Common myeloid progenitor, CD34-positive (primary cell): ENCODE measurements at regions not wholly inside any gene's neighbourhood (a gene's known extent, or its start where the extent isn't known, plus 50 kb on each side); places are given as distances from the start of the nearest gene placed in this dataset.

Experiments
- CTCF ChIA-PET: fragments of 350-600 bp; sonication (Branson Sonifier 250); formaldehyde crosslinking; loops from one replicate; lab custom pipeline; 2021; ENCODE audit warnings: antibody characterized with exemption; lab: Charles Lee
- POLR2A ChIA-PET: fragments of 350-600 bp; sonication (Branson Sonifier 250); formaldehyde crosslinking; loops from one replicate; lab custom pipeline; 2021; ENCODE audit warnings: antibody characterized with exemption; lab: Charles Lee
- DNase-seq, 3 donors: peaks; one replicate each; pipeline versions ENCODE4 v3.0.0 to v3.0.0-alpha.2; 2013
- H3K27ac ChIP-seq, 2 experiments: 1 replicate in 1 of 2; 2 replicates in 1 of 2; pipeline ENCODE4 v1.7.0; 2013; ENCODE audit warnings: inconsistent platforms in 2 of 2, low read length in 2 of 2, mild to moderate bottlenecking in 2 of 2, low read depth in 1 of 2, moderate library complexity in 1 of 2; ENCODE audit not compliant: severe bottlenecking in 2 of 2, insufficient read depth in 1 of 2, poor library complexity in 1 of 2
- H3K27me3 ChIP-seq, 5 experiments: replicated peaks in 2 of 5; 1 replicate in 3 of 5; 2 replicates in 2 of 5; pipeline versions ENCODE4 v1.6.1 to v1.7.0; 2013; ENCODE audit warnings: low read length in 4 of 5, mild to moderate bottlenecking in 2 of 5, moderate library complexity in 2 of 5, inconsistent platforms in 1 of 5; ENCODE audit not compliant: insufficient read depth in 5 of 5, control insufficient read depth in 4 of 5
- H3K36me3 ChIP-seq, 4 experiments: 1 replicate in 2 of 4; 2 replicates in 2 of 4; pipeline versions ENCODE4 v1.6.1 to v1.7.0; 2013; ENCODE audit warnings: low read length in 3 of 4, control low read depth in 1 of 4, mild to moderate bottlenecking in 1 of 4; ENCODE audit not compliant: control insufficient read depth in 4 of 4, insufficient read depth in 4 of 4
- H3K4me1 ChIP-seq, 4 experiments: 1 replicate in 3 of 4; 2 replicates in 1 of 4; pipeline versions ENCODE4 v1.6.1 to v1.7.1; 2013; ENCODE audit warnings: low read length in 3 of 4, mild to moderate bottlenecking in 3 of 4, control low read depth in 1 of 4, inconsistent platforms in 1 of 4, moderate library complexity in 1 of 4; ENCODE audit not compliant: control insufficient read depth in 4 of 4, insufficient read depth in 4 of 4; ENCODE audit errors: control extremely low read depth in 1 of 4
- H3K4me3 ChIP-seq, 7 experiments: 1 replicate in 4 of 7; 2 replicates in 3 of 7; pipeline versions ENCODE4 v1.5.1 to v1.7.0; 2013; ENCODE audit warnings: mild to moderate bottlenecking in 7 of 7, low read length in 6 of 7, moderate library complexity in 6 of 7, inconsistent platforms in 2 of 7, low read depth in 2 of 7, control low read depth in 1 of 7; ENCODE audit not compliant: insufficient read depth in 4 of 7, control insufficient read depth in 1 of 7; ENCODE audit errors: extremely low read depth in 1 of 7
- H3K9me3 ChIP-seq, 5 experiments: 1 replicate in 4 of 5; 2 replicates in 1 of 5; pipeline versions ENCODE4 v1.6.1 to v1.7.1; 2013; ENCODE audit warnings: low read length in 4 of 5, mild to moderate bottlenecking in 2 of 5, inconsistent platforms in 1 of 5, low read depth in 1 of 5, moderate library complexity in 1 of 5; ENCODE audit not compliant: control insufficient read depth in 4 of 5, insufficient read depth in 2 of 5; ENCODE audit errors: control extremely low read depth in 1 of 5
- WGBS: methylation state at CpG from one replicate; pipeline ENCODE4 v1.1.5; 2013; ENCODE audit not compliant: insufficient coverage; 5-methylcytosine and 5-hydroxymethylcytosine counted together

- ChIA-PET CTCF (no interaction called here), POLR2A (no interaction called here)
- no peaks in the 10 kb centered on the region for H3K36me3 ChIP-seq
- H3K27ac ChIP-seq = no peak overlapping the region
- DNase-seq = no peak
- no peaks in the 10 kb centered on the region for H3K27me3 ChIP-seq
- H3K4me3 ChIP-seq = no peak overlapping the region
- WGBS = 100% methylated on average over 1 of the region's 5 CpGs
- no peaks in the 10 kb centered on the region for H3K9me3 ChIP-seq
- no peaks in the 10 kb centered on the region for H3K4me1 ChIP-seq
These were observed 1660.8 kb downstream of the PLA2G4A start for GRCh38 chr1:188489336-188490112.

DNA sequence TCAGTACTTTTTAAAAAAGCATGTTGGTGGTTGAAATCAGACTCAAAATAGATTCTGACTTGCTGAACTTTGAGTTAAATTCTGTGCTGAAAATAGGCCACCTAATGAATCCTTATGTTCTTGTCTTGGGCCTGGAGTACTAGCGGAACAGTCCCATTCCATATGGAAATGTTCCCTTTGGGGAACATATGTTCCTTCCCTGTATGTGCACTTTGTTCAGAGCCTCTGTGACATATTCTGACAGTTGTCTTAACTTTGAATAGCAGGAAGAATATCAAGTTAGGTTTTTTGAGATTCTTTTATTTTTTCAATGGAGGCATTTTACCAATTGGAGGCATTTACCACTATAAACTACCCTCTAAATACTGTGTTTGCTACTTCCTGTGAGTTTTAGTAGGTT, 1667.8 kb downstream of the PLA2G4A start:
- 100% methylated on average over 1 of the region's 1 CpG for WGBS
- CTCF ChIA-PET = no interaction called here

GRCh38 chr1:188497020-188497419, 1668.3 kb downstream of the PLA2G4A start:
- H3K9me3 ChIP-seq = peaks cover 0 to 5% (median 4%) of the 10 kb centered on the region in 5 experiments

More for the DNA sequence above, 1667.8 kb downstream of the PLA2G4A start:
- no peak overlapping the region for H3K27ac ChIP-seq
- no peak overlapping the region for H3K4me3 ChIP-seq
- H3K4me1 ChIP-seq = no peaks in the 10 kb centered on the region
- no peaks in the 10 kb centered on the region for H3K36me3 ChIP-seq
- H3K9me3 ChIP-seq = peaks cover 0 to 5% (median 4%) of the 10 kb centered on the region in 5 experiments
- no peak for DNase-seq
- POLR2A ChIA-PET = no interaction called here
- no peaks in the 10 kb centered on the region for H3K27me3 ChIP-seq

GRCh38 chr1:188499690-188500089, 1670.9 kb downstream of the PLA2G4A start:
- Histone ChIP-seq H3K4me1 (no peaks in the 10 kb centered on the region), H3K27ac (no peak overlapping the region), H3K36me3 (no peaks in the 10 kb centered on the region), H3K9me3 (peaks cover 0 to 5% (median 4%) of the 10 kb centered on the region in 5 experiments), H3K27me3 (no peaks in the 10 kb centered on the region), H3K4me3 (no peak overlapping the region)
- POLR2A ChIA-PET = no interaction called here
- peak in 1 of 3 donors; percentile 0 for DNase-seq
- CTCF ChIA-PET = no interaction called here
- WGBS = 100% methylated on average over 1 of the region's 1 CpG

More at GRCh38 chr1:188497020-188497419, 1668.3 kb downstream of the PLA2G4A start:
- ChIA-PET POLR2A (no interaction called here), CTCF (no interaction called here)
- Histone ChIP-seq H3K27ac (no peak overlapping the region), H3K27me3 (no peaks in the 10 kb centered on the region), H3K4me1 (no peaks in the 10 kb centered on the region), H3K4me3 (no peak overlapping the region), H3K36me3 (no peaks in the 10 kb centered on the region)
- no CpG with 5 or more reads among the region's 1 CpG for WGBS
- no peak for DNase-seq

DNA sequence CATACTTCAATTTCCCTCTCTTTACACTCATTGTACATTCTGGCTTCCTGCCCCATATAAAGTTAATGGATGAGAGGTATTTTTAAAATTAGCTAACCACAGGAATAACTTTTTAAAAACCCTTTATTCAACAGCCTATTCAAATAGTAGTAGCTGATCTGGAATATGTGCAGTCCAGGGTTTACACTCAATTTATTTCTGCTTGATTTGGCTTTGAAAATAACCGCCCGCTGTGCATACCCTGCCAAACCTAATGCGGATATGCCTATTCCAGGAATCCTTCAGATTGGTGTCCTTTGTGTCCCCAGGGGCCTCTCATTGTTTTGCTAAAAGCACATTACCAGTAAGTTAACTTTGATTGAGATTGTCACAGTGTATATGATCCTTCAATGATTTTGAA, 1686.2 kb downstream of the PLA2G4A start:
- 50% methylated on average over 2 of the region's 3 CpGs for WGBS
- Histone ChIP-seq H3K4me3 (no peak overlapping the region), H3K9me3 (no peaks in the 10 kb centered on the region), H3K27me3 (no peaks in the 10 kb centered on the region), H3K36me3 (no peaks in the 10 kb centered on the region), H3K4me1 (no peaks in the 10 kb centered on the region), H3K27ac (no peak overlapping the region)
- ChIA-PET CTCF (no interaction called here), POLR2A (no interaction called here)
- DNase-seq = no peak

DNA sequence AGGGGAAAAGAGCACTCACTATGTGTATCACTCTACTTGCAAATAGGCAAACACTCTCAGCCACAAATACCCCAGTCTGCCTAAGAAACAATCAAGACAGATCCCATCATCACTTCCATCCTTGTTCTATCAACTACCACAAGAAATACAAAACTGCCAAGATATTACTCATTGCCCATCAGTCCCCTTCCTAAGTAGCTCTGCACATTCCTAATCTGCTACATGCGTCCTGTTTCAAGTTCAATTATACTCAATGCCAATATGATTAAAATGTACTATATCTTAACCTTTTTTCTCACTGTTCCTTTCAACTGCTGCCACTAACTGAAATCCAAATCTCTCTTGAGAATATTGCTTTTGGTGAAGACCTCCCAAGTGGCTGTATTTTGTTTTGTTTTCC, 1688.4 kb downstream of the PLA2G4A start:
- no peaks in the 10 kb centered on the region for H3K36me3 ChIP-seq
- no peaks in the 10 kb centered on the region for H3K27me3 ChIP-seq
- ChIA-PET CTCF (no interaction called here), POLR2A (no interaction called here)
- H3K9me3 ChIP-seq = no peaks in the 10 kb centered on the region
- no peak overlapping the region for H3K4me3 ChIP-seq
- H3K27ac ChIP-seq = no peak overlapping the region
- no peaks in the 10 kb centered on the region for H3K4me1 ChIP-seq
- WGBS = 100% methylated on average over 1 of the region's 1 CpG
- DNase-seq = no peak

DNA sequence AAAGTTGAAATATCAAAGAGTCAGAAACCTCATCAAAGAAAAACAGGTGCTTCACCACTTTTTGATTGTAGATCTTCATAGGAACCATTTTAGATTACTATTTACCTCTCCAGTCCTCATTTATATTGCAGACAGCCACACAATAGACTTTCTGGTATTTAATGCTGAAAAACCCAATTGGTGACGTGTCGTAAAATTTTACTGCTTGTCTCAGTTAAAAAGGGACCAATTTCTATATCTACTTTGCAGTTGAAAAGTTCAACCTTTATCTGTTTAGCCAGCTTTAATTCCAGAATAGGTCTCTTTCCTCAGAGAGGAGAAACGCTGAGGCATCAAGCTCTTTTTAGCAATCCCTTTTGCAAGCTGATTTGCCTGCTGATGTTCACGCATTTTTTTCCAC, 1722.4 kb downstream of the PLA2G4A start:
- H3K4me3 ChIP-seq = no peak overlapping the region
- no peaks in the 10 kb centered on the region for H3K36me3 ChIP-seq
- no peaks in the 10 kb centered on the region for H3K9me3 ChIP-seq
- POLR2A ChIA-PET = interaction anchor here (0.5 kb wide), 1 partner anchor 1767 kb away, joined by 3 read pairs; no protein-coding TSS in a partner anchor
- no peak overlapping the region for H3K27ac ChIP-seq
- DNase-seq = no peak
- H3K27me3 ChIP-seq = no peaks in the 10 kb centered on the region
- CTCF ChIA-PET = no interaction called here
- WGBS = 67% methylated on average over 3 of the region's 4 CpGs
- no peaks in the 10 kb centered on the region for H3K4me1 ChIP-seq
